OCI-LY3 (cell line): ENCODE measurements at regions not wholly inside any gene's neighbourhood (a gene's known extent, or its start where the extent isn't known, plus 50 kb on each side); places are given as distances from the start of the nearest gene placed in this dataset.

Source experiments
- CTCF ChIP-seq: fragments of 200-600, 300-600 bp; sonication (generic); IDR thresholded peaks from 2 replicates; pipeline ENCODE4 v1.5.1; 2014; ENCODE audit warnings: antibody characterized with exemption, low read length, low read depth
- EZH2phosphoT487 ChIP-seq: fragments of 200-600 bp; shearing (Covaris generic); IDR thresholded peaks from 2 replicates; pipeline ENCODE4 v1.6.1; 2018; ENCODE audit warnings: antibody characterized with exemption, mixed run types, low read depth

DNA sequence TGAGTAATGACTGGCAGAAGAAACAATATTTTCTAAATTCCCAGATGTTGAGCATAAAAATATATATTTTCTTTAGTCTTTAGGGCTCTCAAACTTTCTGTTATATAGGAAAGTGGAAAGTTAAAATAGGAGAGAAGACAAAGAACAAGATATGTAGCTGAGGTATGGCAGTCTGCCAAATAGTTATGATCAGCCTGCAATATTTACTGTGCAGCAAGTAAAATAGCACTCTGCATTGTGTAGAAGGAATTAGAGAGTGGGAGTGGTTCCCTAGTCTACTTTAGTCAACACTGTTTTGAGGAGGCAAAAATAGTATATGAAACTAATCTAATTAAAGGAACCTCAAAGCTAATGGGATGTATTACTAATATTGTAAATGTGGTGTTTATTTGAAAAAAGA is 978.1 kb upstream of the ALCAM start:
- TF ChIP-seq CTCF (no peak), EZH2phosphoT487 (no peak)
